K562 (cell line): ENCODE measurements at regions not wholly inside any gene's neighbourhood (a gene's known extent, or its start where the extent isn't known, plus 50 kb on each side); places are given as distances from the start of the nearest gene placed in this dataset.

Source experiments
- CBX3 ChIP-seq, 2 experiments: IDR thresholded peaks; 1 replicate in 1 of 2; 2 replicates in 1 of 2; pipeline ENCODE4 v1.6.1; 2012; ENCODE audit warnings: inconsistent platforms in 2 of 2, low read length in 2 of 2, borderline replicate concordance in 1 of 2, control low read depth in 1 of 2
- CTCF ChIP-seq, 3 experiments: IDR thresholded peaks in 2 of 3; conservative IDR thresholded peaks in 1 of 3; 2 replicates each; pipeline ENCODE4 v1.5.1; 2011 to 2012; ENCODE audit warnings: low read length in 3 of 3, mild to moderate bottlenecking in 3 of 3, control low read depth in 2 of 3, improper control_type of control experiment in 1 of 3, inconsistent platforms in 1 of 3, low read depth in 1 of 3, mixed read lengths in 1 of 3, moderate library complexity in 1 of 3; ENCODE audit not compliant: insufficient read depth in 2 of 3
- DDX20 ChIP-seq: fragments of 450-650 bp; IDR thresholded peaks from 2 replicates; pipeline ENCODE4 v1.6.1; 2016; ENCODE audit warnings: missing genetic modification characterization, low read depth, mild to moderate bottlenecking, missing compliant biosample characterization, moderate library complexity
- DMBX1 ChIP-seq: fragments of 250-450 bp; sonication (Bioruptor Pico); IDR thresholded peaks from 2 replicates; pipeline ENCODE4 v1.8.0; 2022; ENCODE audit warnings: inconsistent platforms, mild to moderate bottlenecking, moderate library complexity, borderline replicate concordance
- ERF ChIP-seq: fragments of 450-650 bp; formaldehyde crosslinking; IDR thresholded peaks from 2 replicates; pipeline ENCODE4 v1.4.0; 2020; ENCODE audit warnings: mild to moderate bottlenecking, mixed read lengths
- FOS ChIP-seq: IDR thresholded peaks from 3 replicates; pipeline ENCODE4 v1.6.1; 2011; ENCODE audit not compliant: insufficient read length; ENCODE audit errors: extremely low read depth
- FOXO4 ChIP-seq: fragments of 450-650 bp; formaldehyde crosslinking; IDR thresholded peaks from 2 replicates; pipeline ENCODE4 v1.4.0; 2020; ENCODE audit warnings: mild to moderate bottlenecking, moderate library complexity
- GABPB2 ChIP-seq: fragments of 250-450 bp; sonication (Bioruptor Pico); conservative IDR thresholded peaks from 2 replicates; pipeline ENCODE4 v1.5.1; 2021; ENCODE audit warnings: mild to moderate bottlenecking
- LARP7 ChIP-seq: fragments of 450-650 bp; IDR thresholded peaks from 2 replicates; pipeline ENCODE4 v1.6.1; 2016
- MAFG ChIP-seq: fragments of 450-650 bp; conservative IDR thresholded peaks from 2 replicates; pipeline ENCODE4 v1.6.1; 2016; ENCODE audit warnings: missing genetic modification characterization, missing compliant biosample characterization
- MXD1 ChIP-seq: fragments of 250-450 bp; sonication (Bioruptor Pico); IDR thresholded peaks from 2 replicates; pipeline ENCODE4 v1.8.0; 2021; ENCODE audit warnings: borderline replicate concordance, mild to moderate bottlenecking, moderate library complexity; ENCODE audit not compliant: poor library complexity, severe bottlenecking
- NELFE ChIP-seq: IDR thresholded peaks from 2 replicates; pipeline ENCODE4 v1.6.1; 2011; ENCODE audit warnings: mild to moderate bottlenecking; ENCODE audit not compliant: insufficient read depth, insufficient read length
- NFATC3 ChIP-seq: fragments of 450-650 bp; IDR thresholded peaks from 2 replicates; pipeline ENCODE4 v1.6.1; 2017; ENCODE audit warnings: mild to moderate bottlenecking
- NFE2 ChIP-seq: IDR thresholded peaks from 2 replicates; pipeline ENCODE4 v1.6.1; 2014; ENCODE audit warnings: antibody characterized with exemption, low read depth
- NFE2L1 ChIP-seq: fragments of 450-650 bp; IDR thresholded peaks from 2 replicates; pipeline ENCODE4 v1.6.1; 2016; ENCODE audit warnings: missing genetic modification characterization, low read depth, mild to moderate bottlenecking, missing compliant biosample characterization, moderate library complexity, borderline replicate concordance
- RNF2 ChIP-seq: sonication (generic); IDR thresholded peaks from 2 replicates; pipeline ENCODE4 v1.6.1; 2016
- SMAD3 ChIP-seq: fragments of 450-650 bp; formaldehyde crosslinking; conservative IDR thresholded peaks from 2 replicates; pipeline ENCODE4 v1.4.0; 2020; ENCODE audit warnings: mild to moderate bottlenecking
- ZNF23 ChIP-seq: fragments of 250-450 bp; sonication (Bioruptor Pico); IDR thresholded peaks from 2 replicates; pipeline ENCODE4 v1.4.0; 2020; ENCODE audit warnings: mild to moderate bottlenecking
- ZNF280A ChIP-seq: fragments of 450-650 bp; IDR thresholded peaks from 2 replicates; pipeline ENCODE4 v1.6.1; 2018; ENCODE audit warnings: mild to moderate bottlenecking, low read depth; ENCODE audit not compliant: partially characterized antibody
- ZNF354B ChIP-seq: fragments of 250-450 bp; sonication (Bioruptor Pico); IDR thresholded peaks from 2 replicates; pipeline ENCODE4 v1.4.0; 2020
- ZNF830 ChIP-seq: fragments of 250-450 bp; sonication (Bioruptor Pico); IDR thresholded peaks from 2 replicates; pipeline ENCODE4 v1.5.0; 2021; ENCODE audit warnings: mild to moderate bottlenecking

GRCh38 chr4:32148111-32148666 lies 1428.0 kb downstream of the PCDH7 start (continued):
- TF ChIP-seq NFATC3 = no peak
- TF ChIP-seq SMAD3 (CRISPR knock-in tag) = no peak
- TF ChIP-seq NFE2L1 (tag) = peak; percentile 59; the same call in 1 of the 2 replicates
- no peak for TF ChIP-seq FOXO4 (CRISPR knock-in tag)
- TF ChIP-seq NFE2 = peak; percentile 28; the same call in 1 of the 2 replicates
- no peak for TF ChIP-seq ZNF280A
- no peak for TF ChIP-seq ZNF830
- no peak for TF ChIP-seq RNF2
- TF ChIP-seq FOS = no peak
- TF ChIP-seq MAFG (tag) = peak; percentile 65
- no peak for TF ChIP-seq DMBX1 (CRISPR knock-in tag)
- no peak for TF ChIP-seq ERF (CRISPR knock-in tag)
- no peak for TF ChIP-seq GABPB2 (CRISPR knock-in tag)
- TF ChIP-seq CTCF (IDR thresholded peaks at IDR 0.05 in 2 of 3, conservative IDR thresholded peaks at IDR 0.05 in 1 of 3; ENCODE audit: insufficient read depth in 2 of 3, low read depth in 1 of 3, low read length in 3 of 3) = no peak
- no peak for TF ChIP-seq MXD1
- TF ChIP-seq LARP7 = no peak
- no peak for TF ChIP-seq CBX3 (IDR thresholded peaks at IDR 0.05; ENCODE audit: borderline replicate concordance in 1 of 2, low read length in 2 of 2)
- TF ChIP-seq NELFE = no peak
- no peak for TF ChIP-seq ZNF354B
- no peak for TF ChIP-seq ZNF23 (CRISPR knock-in tag)
- no peak for TF ChIP-seq DDX20
